ENCODE measurements at regions not wholly inside any gene's neighbourhood (a gene's known extent, or its start where the extent isn't known, plus 50 kb on each side); places are given as distances from the start of the nearest gene placed in this dataset.

- DNase-seq (ENCODE audit: low read depth in 3 of 3), result no peak
Observed at GRCh38 chr7:25978466-25978865, 173.5 kb upstream of the NFE2L3 start.

GRCh38 chr7:25979605-25980004, 172.4 kb upstream of the NFE2L3 start:
- DNase-seq (ENCODE audit: low read depth in 3 of 3), result no peak

GRCh38 chr7:25982684-25983083, 169.3 kb upstream of the NFE2L3 start:
- no peak for DNase-seq (ENCODE audit: low read depth in 3 of 3)

GRCh38 chr7:25985196-25985595, 166.8 kb upstream of the NFE2L3 start:
- DNase-seq (ENCODE audit: low read depth in 3 of 3), result no peak

GRCh38 chr7:25988640-25989039, 163.4 kb upstream of the NFE2L3 start:
- no peak for DNase-seq (ENCODE audit: low read depth in 3 of 3)

- DNase-seq (ENCODE audit: low read depth in 3 of 3), result no peak
Observed at GRCh38 chr7:25989140-25989705, 162.8 kb upstream of the NFE2L3 start.

- no peak for DNase-seq (ENCODE audit: low read depth in 3 of 3)
Observed at GRCh38 chr7:25994433-25994994, 157.5 kb upstream of the NFE2L3 start.

GRCh38 chr7:25995216-25995615, 156.8 kb upstream of the NFE2L3 start:
- no peak for DNase-seq (ENCODE audit: low read depth in 3 of 3)

GRCh38 chr7:25996006-25996408, 156.0 kb upstream of the NFE2L3 start:
- DNase-seq (ENCODE audit: low read depth in 3 of 3), result no peak

GRCh38 chr7:25998499-25998898, 153.5 kb upstream of the NFE2L3 start:
- no peak for DNase-seq (ENCODE audit: low read depth in 3 of 3)

GRCh38 chr7:26000841-26001240, 151.2 kb upstream of the NFE2L3 start:
- DNase-seq (ENCODE audit: low read depth in 3 of 3), result no peak

GRCh38 chr7:26001662-26002244, 150.2 kb upstream of the NFE2L3 start:
- DNase-seq (ENCODE audit: low read depth in 3 of 3), result no peak

GRCh38 chr7:26005683-26006410, 146.2 kb upstream of the NFE2L3 start:
- no peak for DNase-seq (ENCODE audit: low read depth in 3 of 3)

GRCh38 chr7:26006426-26006825, 145.6 kb upstream of the NFE2L3 start:
- DNase-seq (ENCODE audit: low read depth in 3 of 3), result no peak

GRCh38 chr7:26007510-26007909, 144.5 kb upstream of the NFE2L3 start:
- DNase-seq (ENCODE audit: low read depth in 3 of 3), result no peak

GRCh38 chr7:26008428-26008827, 143.6 kb upstream of the NFE2L3 start:
- DNase-seq (ENCODE audit: low read depth in 3 of 3), result no peak

GRCh38 chr7:26011039-26011696, 140.8 kb upstream of the NFE2L3 start:
- DNase-seq (ENCODE audit: low read depth in 3 of 3), result no peak

GRCh38 chr7:26013551-26014083, 138.4 kb upstream of the NFE2L3 start:
- DNase-seq (ENCODE audit: low read depth in 3 of 3), result no peak

GRCh38 chr7:26022982-26023381, 129.0 kb upstream of the NFE2L3 start:
- DNase-seq (ENCODE audit: low read depth in 3 of 3), result no peak

GRCh38 chr7:26029911-26030310, 122.1 kb upstream of the NFE2L3 start:
- no peak for DNase-seq (ENCODE audit: low read depth in 3 of 3)

- no peak for DNase-seq (ENCODE audit: low read depth in 3 of 3)
Observed at GRCh38 chr7:26034391-26034790, 117.6 kb upstream of the NFE2L3 start.

GRCh38 chr7:26035552-26035951, 116.4 kb upstream of the NFE2L3 start:
- no peak for DNase-seq (ENCODE audit: low read depth in 3 of 3)
